ENCODE measurements at regions not wholly inside any gene's neighbourhood (a gene's known extent, or its start where the extent isn't known, plus 50 kb on each side); places are given as distances from the start of the nearest gene placed in this dataset.

GRCh38 chr13:63680704-63681103, 2265.1 kb upstream of the PCDH20 start:
- TF ChIP-seq FOXM1 (IDR thresholded peaks at IDR 0.05; ENCODE audit: borderline replicate concordance) (no peak), SP1 (IDR thresholded peaks at IDR 0.05) (no peak), L3MBTL2 (conservative IDR thresholded peaks at IDR 0.05) (no peak), PKNOX1 (IDR thresholded peaks at IDR 0.05) (peak; percentile 61; the same call in 1 of the 2 replicates), ZNF384 (IDR thresholded peaks at IDR 0.05) (no peak), FOXA1 (IDR thresholded peaks at IDR 0.05) (no peak), NFRKB (IDR thresholded peaks at IDR 0.05) (no peak), SUZ12 (IDR thresholded peaks at IDR 0.05) (no peak)
- CTCF ChIA-PET: no interaction called here
- DNase-seq (ENCODE audit: extremely low spot score): no peak
- POLR2A ChIA-PET: no interaction called here

GRCh38 chr13:63671296-63671695, 2255.6 kb upstream of the PCDH20 start:
- ChIA-PET CTCF (no interaction called here), POLR2A (no interaction called here)

GRCh38 chr13:63651394-63651793, 2235.7 kb upstream of the PCDH20 start:
- TF ChIP-seq L3MBTL2 (conservative IDR thresholded peaks at IDR 0.05) (no peak), NFRKB (IDR thresholded peaks at IDR 0.05) (no peak), CTBP1 (IDR thresholded peaks at IDR 0.05; ENCODE audit: borderline replicate concordance) (no peak), PKNOX1 (IDR thresholded peaks at IDR 0.05) (no peak), SP1 (IDR thresholded peaks at IDR 0.05) (no peak), ELF4 (IDR thresholded peaks at IDR 0.05) (no peak), FOXM1 (IDR thresholded peaks at IDR 0.05; ENCODE audit: borderline replicate concordance) (no peak), SUZ12 (IDR thresholded peaks at IDR 0.05) (no peak), BHLHE40 (IDR thresholded peaks at IDR 0.05; ENCODE audit: borderline replicate concordance) (no peak), HDGF (IDR thresholded peaks at IDR 0.05; ENCODE audit: borderline replicate concordance) (no peak), LEF1 (IDR thresholded peaks at IDR 0.05; ENCODE audit: borderline replicate concordance) (no peak), FOXA1 (IDR thresholded peaks at IDR 0.05) (no peak)
- DNase-seq (ENCODE audit: extremely low spot score): no peak
- CTCF ChIA-PET: no interaction called here
- POLR2A ChIA-PET: no interaction called here

More at GRCh38 chr13:63671296-63671695, 2255.6 kb upstream of the PCDH20 start:
- no peak for TF ChIP-seq PKNOX1 (IDR thresholded peaks at IDR 0.05)
- TF ChIP-seq TARDBP (IDR thresholded peaks at IDR 0.05): no peak
- no peak for TF ChIP-seq SP1 (IDR thresholded peaks at IDR 0.05)
- TF ChIP-seq FOXK2 (IDR thresholded peaks at IDR 0.05): no peak
- DNase-seq (ENCODE audit: extremely low spot score): no peak

GRCh38 chr13:63643543-63643942, 2227.9 kb upstream of the PCDH20 start:
- TF ChIP-seq LEF1 (IDR thresholded peaks at IDR 0.05; ENCODE audit: borderline replicate concordance) (no peak), PKNOX1 (IDR thresholded peaks at IDR 0.05) (no peak), FOXM1 (IDR thresholded peaks at IDR 0.05; ENCODE audit: borderline replicate concordance) (no peak), BHLHE40 (IDR thresholded peaks at IDR 0.05; ENCODE audit: borderline replicate concordance) (no peak), CTBP1 (IDR thresholded peaks at IDR 0.05; ENCODE audit: borderline replicate concordance) (no peak), ZNF384 (IDR thresholded peaks at IDR 0.05) (no peak), FOXK2 (IDR thresholded peaks at IDR 0.05) (no peak), NFRKB (IDR thresholded peaks at IDR 0.05) (no peak), HDGF (IDR thresholded peaks at IDR 0.05; ENCODE audit: borderline replicate concordance) (no peak), ARNT (IDR thresholded peaks at IDR 0.05) (no peak), FOXA1 (IDR thresholded peaks at IDR 0.05) (no peak), SUZ12 (IDR thresholded peaks at IDR 0.05) (no peak)
- ChIA-PET CTCF (no interaction called here), POLR2A (no interaction called here)
- DNase-seq (ENCODE audit: extremely low spot score): no peak

- CTCF ChIA-PET: interaction anchor here (0.5 to 1.4 kb wide), 4 partner anchors 9 to 435 kb away, joined by 3 read pairs; no protein-coding TSS in a partner anchor
These were observed 2220.8 kb upstream of the PCDH20 start for GRCh38 chr13:63636316-63636993.

GRCh38 chr13:63632321-63632720, 2216.7 kb upstream of the PCDH20 start:
- CTCF ChIA-PET: no interaction called here
- POLR2A ChIA-PET: no interaction called here
- no peak for DNase-seq (ENCODE audit: extremely low spot score)

More at GRCh38 chr13:63636316-63636993, 2220.8 kb upstream of the PCDH20 start:
- POLR2A ChIA-PET: no interaction called here
- peak; percentile 69 for DNase-seq (ENCODE audit: extremely low spot score)
- peak; percentile 14; the same call in 1 of the 2 replicates for TF ChIP-seq FOXK2 (IDR thresholded peaks at IDR 0.05)
- TF ChIP-seq SP1 (IDR thresholded peaks at IDR 0.05): no peak

More at GRCh38 chr13:63632321-63632720, 2216.7 kb upstream of the PCDH20 start:
- TF ChIP-seq PKNOX1 (IDR thresholded peaks at IDR 0.05) (no peak), L3MBTL2 (conservative IDR thresholded peaks at IDR 0.05) (no peak), HDGF (IDR thresholded peaks at IDR 0.05; ENCODE audit: borderline replicate concordance) (no peak), NFRKB (IDR thresholded peaks at IDR 0.05) (no peak), SP1 (IDR thresholded peaks at IDR 0.05) (no peak), ELF4 (IDR thresholded peaks at IDR 0.05) (no peak), TARDBP (IDR thresholded peaks at IDR 0.05) (no peak), CTBP1 (IDR thresholded peaks at IDR 0.05; ENCODE audit: borderline replicate concordance) (no peak), FOXM1 (IDR thresholded peaks at IDR 0.05; ENCODE audit: borderline replicate concordance) (no peak), SUZ12 (IDR thresholded peaks at IDR 0.05) (no peak)

Data from HEK293T (cell line).